ENCODE measurements at regions not wholly inside any gene's neighbourhood (a gene's known extent, or its start where the extent isn't known, plus 50 kb on each side); places are given as distances from the start of the nearest gene placed in this dataset.

DNA sequence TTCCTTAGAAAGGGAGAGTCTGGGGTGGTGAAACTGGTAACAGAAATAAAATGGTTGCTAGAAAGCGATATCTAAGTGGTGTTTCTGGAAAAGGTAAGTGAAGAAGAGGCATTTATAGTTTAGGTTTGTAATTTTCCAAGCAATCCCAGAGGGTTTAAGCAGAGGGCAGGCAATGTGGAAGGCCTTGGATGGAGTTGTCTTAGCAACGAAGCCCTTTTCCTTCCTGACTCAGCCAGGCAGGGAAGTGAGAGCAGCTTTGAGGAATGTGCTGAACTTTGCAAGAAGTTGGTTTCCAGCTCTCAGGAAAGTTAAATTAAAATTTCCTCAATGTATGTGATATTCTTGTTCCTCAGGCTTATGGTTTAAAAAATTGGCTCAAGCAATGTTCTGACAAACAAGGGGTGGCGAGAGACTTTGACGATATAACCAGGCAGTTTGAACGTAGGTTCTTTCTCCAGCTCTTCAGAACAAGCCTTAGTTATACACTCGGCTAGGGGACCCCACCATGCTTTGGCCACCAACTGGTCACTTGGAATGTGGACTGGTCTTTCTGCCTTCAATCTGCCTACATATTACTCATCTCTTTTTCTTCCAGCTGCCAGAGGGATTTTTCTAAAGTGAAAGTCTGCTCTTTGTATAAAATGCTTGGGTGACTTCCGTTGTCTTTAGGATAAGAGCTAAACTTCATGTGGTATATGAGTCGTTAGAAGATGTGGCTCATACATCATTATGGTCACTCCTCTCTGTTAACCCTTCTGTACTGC, 66.9 kb upstream of the SLC25A13 start:
- Histone ChIP-seq H3K27ac (ENCODE audit: low read depth in 2 of 2, low read length in 2 of 2) (peak overlapping the region in 1 of 2 donors; percentile 42), H3K27me3 (ENCODE audit: control insufficient read depth, insufficient read depth, low read length) (no peaks in the 10 kb centered on the region), H3K9me3 (ENCODE audit: control insufficient read depth in 2 of 3, insufficient read depth in 1 of 3, low read length in 3 of 3) (no peaks in the 10 kb centered on the region), H3K4me3 (ENCODE audit: low read length in 3 of 3) (no peak overlapping the region), H3K36me3 (ENCODE audit: control insufficient read depth in 2 of 3, insufficient read depth in 3 of 3, low read length in 3 of 3) (no peaks in the 10 kb centered on the region), H3K9ac (ENCODE audit: low read length in 3 of 3) (no peak overlapping the region), H3K4me1 (ENCODE audit: control insufficient read depth in 2 of 3, insufficient read depth in 2 of 3, low read depth in 1 of 3, low read length in 3 of 3) (no peaks in the 10 kb centered on the region)
- TF ChIP-seq, protein P1, sequence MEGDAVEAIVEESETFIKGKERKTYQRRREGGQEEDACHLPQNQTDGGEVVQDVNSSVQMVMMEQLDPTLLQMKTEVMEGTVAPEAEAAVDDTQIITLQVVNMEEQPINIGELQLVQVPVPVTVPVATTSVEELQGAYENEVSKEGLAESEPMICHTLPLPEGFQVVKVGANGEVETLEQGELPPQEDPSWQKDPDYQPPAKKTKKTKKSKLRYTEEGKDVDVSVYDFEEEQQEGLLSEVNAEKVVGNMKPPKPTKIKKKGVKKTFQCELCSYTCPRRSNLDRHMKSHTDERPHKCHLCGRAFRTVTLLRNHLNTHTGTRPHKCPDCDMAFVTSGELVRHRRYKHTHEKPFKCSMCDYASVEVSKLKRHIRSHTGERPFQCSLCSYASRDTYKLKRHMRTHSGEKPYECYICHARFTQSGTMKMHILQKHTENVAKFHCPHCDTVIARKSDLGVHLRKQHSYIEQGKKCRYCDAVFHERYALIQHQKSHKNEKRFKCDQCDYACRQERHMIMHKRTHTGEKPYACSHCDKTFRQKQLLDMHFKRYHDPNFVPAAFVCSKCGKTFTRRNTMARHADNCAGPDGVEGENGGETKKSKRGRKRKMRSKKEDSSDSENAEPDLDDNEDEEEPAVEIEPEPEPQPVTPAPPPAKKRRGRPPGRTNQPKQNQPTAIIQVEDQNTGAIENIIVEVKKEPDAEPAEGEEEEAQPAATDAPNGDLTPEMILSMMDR (IDR thresholded peaks at IDR 0.05; ENCODE audit: borderline replicate concordance, extremely low read depth, insufficient read depth), result no peak
- peak in 2 of 5 donors; percentile 26 to 68 for DNase-seq
- no peak for FAIRE-seq
- intact Hi-C loops (cut with DNase I), result no loop called here

DNA sequence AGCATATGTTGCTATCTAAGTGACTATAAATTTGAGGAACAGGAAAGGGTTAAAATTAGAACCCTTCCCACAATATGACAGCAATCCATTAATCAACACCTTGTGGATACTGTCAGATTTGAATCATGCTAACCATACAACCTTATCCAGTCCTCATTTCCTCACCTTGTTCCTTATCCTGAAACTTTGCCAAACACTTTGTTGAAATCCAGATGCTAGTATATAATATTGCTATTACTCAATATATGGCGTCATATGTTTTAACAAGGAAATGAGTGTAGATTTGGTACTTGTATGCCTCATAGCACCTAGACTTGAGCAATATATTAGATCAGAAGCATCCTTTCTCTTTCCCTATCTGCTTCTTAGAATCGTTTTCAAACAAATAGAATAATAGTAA, 66.3 kb upstream of the SLC25A13 start:
- FAIRE-seq, result no peak
- no peak overlapping the region for H3K9ac ChIP-seq (ENCODE audit: low read length in 3 of 3)
- no peak for DNase-seq

DNA sequence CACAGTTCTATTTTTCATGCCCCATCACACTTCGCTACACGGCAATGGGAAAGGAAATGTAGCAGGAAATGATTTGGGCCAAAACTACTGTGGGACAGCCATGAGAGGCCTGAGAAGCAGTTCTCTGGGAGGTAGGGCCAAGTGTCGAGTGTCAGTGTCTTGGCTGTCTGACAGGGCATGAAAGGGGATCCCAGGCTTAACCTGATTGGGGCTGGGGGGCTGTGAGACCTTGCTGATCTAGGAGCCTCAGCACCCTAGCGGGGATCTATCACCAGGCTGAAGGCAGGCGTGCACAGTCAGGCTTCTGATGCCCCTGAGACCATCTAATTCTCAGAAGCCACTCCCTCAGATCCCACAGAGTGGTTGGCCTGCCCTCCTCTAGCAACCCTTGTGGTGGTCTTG, 58.2 kb upstream of the SLC25A13 start:
- DNase-seq, result no peak
- Histone ChIP-seq H3K4me1 (ENCODE audit: control insufficient read depth in 2 of 3, insufficient read depth in 2 of 3, low read depth in 1 of 3, low read length in 3 of 3) (no peaks in the 10 kb centered on the region), H3K36me3 (ENCODE audit: control insufficient read depth in 2 of 3, insufficient read depth in 3 of 3, low read length in 3 of 3) (no peaks in the 10 kb centered on the region), H3K27me3 (ENCODE audit: control insufficient read depth, insufficient read depth, low read length) (no peaks in the 10 kb centered on the region), H3K4me3 (ENCODE audit: low read length in 3 of 3) (no peak overlapping the region), H3K9me3 (ENCODE audit: control insufficient read depth in 2 of 3, insufficient read depth in 1 of 3, low read length in 3 of 3) (no peaks in the 10 kb centered on the region), H3K9ac (ENCODE audit: low read length in 3 of 3) (no peak overlapping the region), H3K27ac (ENCODE audit: low read depth in 2 of 2, low read length in 2 of 2) (no peak overlapping the region)
- TF ChIP-seq, protein P1 (IDR thresholded peaks at IDR 0.05; ENCODE audit: borderline replicate concordance, extremely low read depth, insufficient read depth), result no peak
- intact Hi-C loops (cut with DNase I), result no loop called here
- no peak for FAIRE-seq

More for the DNA sequence above, 66.3 kb upstream of the SLC25A13 start:
- Histone ChIP-seq H3K4me1 (ENCODE audit: control insufficient read depth in 2 of 3, insufficient read depth in 2 of 3, low read depth in 1 of 3, low read length in 3 of 3) (no peaks in the 10 kb centered on the region), H3K9me3 (ENCODE audit: control insufficient read depth in 2 of 3, insufficient read depth in 1 of 3, low read length in 3 of 3) (no peaks in the 10 kb centered on the region), H3K4me3 (ENCODE audit: low read length in 3 of 3) (no peak overlapping the region), H3K36me3 (ENCODE audit: control insufficient read depth in 2 of 3, insufficient read depth in 3 of 3, low read length in 3 of 3) (no peaks in the 10 kb centered on the region), H3K27me3 (ENCODE audit: control insufficient read depth, insufficient read depth, low read length) (no peaks in the 10 kb centered on the region), H3K27ac (ENCODE audit: low read depth in 2 of 2, low read length in 2 of 2) (peak overlapping the region; percentile 20 to 42)
- TF ChIP-seq, protein P1 (IDR thresholded peaks at IDR 0.05; ENCODE audit: borderline replicate concordance, extremely low read depth, insufficient read depth), result no peak
- intact Hi-C loops (cut with DNase I), result no loop called here
